Tibial artery (tissue), 4 donors: ENCODE measurements at regions not wholly inside any gene's neighbourhood (a gene's known extent, or its start where the extent isn't known, plus 50 kb on each side); places are given as distances from the start of the nearest gene placed in this dataset.

Experiments
- DNase-seq, 2 donors: peaks; one replicate each; pipeline ENCODE4 v3.0.0-alpha.2; 2019
- H3K27ac ChIP-seq, 2 donors: fragments of 200-600 bp; sonication (generic) in 1 of 2; 1 replicate in 1 of 2; 2 replicates in 1 of 2; pipeline ENCODE4 v1.5.1; 2018 to 2019; ENCODE audit warnings: mild to moderate bottlenecking in 1 of 2
- H3K27me3 ChIP-seq, 2 donors: fragments of 200-600 bp; sonication (generic) in 1 of 2; one replicate each; pipeline versions ENCODE4 v1.5.1 to v1.6.0; 2016 to 2019
- H3K36me3 ChIP-seq, 3 donors: fragments of 200-600 bp; sonication (generic) in 2 of 3; one replicate each; pipeline ENCODE4 v1.5.1; 2016 to 2019; ENCODE audit warnings: mild to moderate bottlenecking in 2 of 3
- H3K4me1 ChIP-seq, 4 donors: fragments of 200-600 bp; sonication (generic) in 2 of 4; 1 replicate in 3 of 4; 2 replicates in 1 of 4; pipeline ENCODE4 v1.5.1; 2016 to 2019
- H3K4me3 ChIP-seq, 2 donors: fragments of 200-600 bp; sonication (generic) in 1 of 2; 1 replicate in 1 of 2; 2 replicates in 1 of 2; pipeline ENCODE4 v1.5.1; 2018 to 2019; ENCODE audit warnings: mild to moderate bottlenecking in 2 of 2
- H3K9me3 ChIP-seq, 3 donors: fragments of 200-600 bp; sonication (generic) in 1 of 3; one replicate each; pipeline ENCODE4 v1.5.1; 2016 to 2019
- CTCF ChIP-seq, 2 experiments: fragments of 200-600 bp in 1 of 2; fragments of 450-650 bp in 1 of 2; IDR thresholded peaks; one replicate each; pipeline ENCODE4 v1.5.1; 2017 to 2019; ENCODE audit warnings: antibody characterized with exemption in 2 of 2, mild to moderate bottlenecking in 1 of 2, moderate library complexity in 1 of 2
- intact Hi-C: fragments of 100-400 bp; cut with DNase I; formaldehyde crosslinking; loops from one replicate; pipeline ENCODE4 v1.15.0; 2023; ENCODE audit warnings: low total_unique reads

- Histone ChIP-seq H3K9me3 (no peaks in the 10 kb centered on the region), H3K27me3 (no peaks in the 10 kb centered on the region), H3K4me3 (no peak overlapping the region), H3K4me1 (peaks cover 0 to 34% (median 15%) of the 10 kb centered on the region in 4 donors), H3K27ac (no peak overlapping the region), H3K36me3 (no peaks in the 10 kb centered on the region)
- no peak for DNase-seq
- no peak for TF ChIP-seq CTCF (IDR thresholded peaks at IDR 0.05)
- intact Hi-C loops, result no loop called here
These were observed 198.8 kb upstream of the S1PR3 start for GRCh38 chr9:88792502-88792901.

GRCh38 chr9:88794100-88794499 is 197.2 kb upstream of the S1PR3 start:
- Histone ChIP-seq H3K27ac (no peak overlapping the region), H3K27me3 (no peaks in the 10 kb centered on the region), H3K4me3 (no peak overlapping the region), H3K36me3 (no peaks in the 10 kb centered on the region), H3K4me1 (peaks cover 0 to 24% (median 13%) of the 10 kb centered on the region in 4 donors), H3K9me3 (no peaks in the 10 kb centered on the region)
- intact Hi-C loops, result no loop called here
- no peak for TF ChIP-seq CTCF (IDR thresholded peaks at IDR 0.05)
- DNase-seq, result no peak

GRCh38 chr9:88796947-88797346 is 194.3 kb upstream of the S1PR3 start:
- Histone ChIP-seq H3K4me1 (peaks cover 0 to 11% (median 4%) of the 10 kb centered on the region in 4 donors), H3K4me3 (no peak overlapping the region), H3K27ac (no peak overlapping the region), H3K9me3 (no peaks in the 10 kb centered on the region), H3K36me3 (no peaks in the 10 kb centered on the region), H3K27me3 (no peaks in the 10 kb centered on the region)
- no peak for TF ChIP-seq CTCF (IDR thresholded peaks at IDR 0.05)
- intact Hi-C loops, result no loop called here
- DNase-seq, result no peak

DNA sequence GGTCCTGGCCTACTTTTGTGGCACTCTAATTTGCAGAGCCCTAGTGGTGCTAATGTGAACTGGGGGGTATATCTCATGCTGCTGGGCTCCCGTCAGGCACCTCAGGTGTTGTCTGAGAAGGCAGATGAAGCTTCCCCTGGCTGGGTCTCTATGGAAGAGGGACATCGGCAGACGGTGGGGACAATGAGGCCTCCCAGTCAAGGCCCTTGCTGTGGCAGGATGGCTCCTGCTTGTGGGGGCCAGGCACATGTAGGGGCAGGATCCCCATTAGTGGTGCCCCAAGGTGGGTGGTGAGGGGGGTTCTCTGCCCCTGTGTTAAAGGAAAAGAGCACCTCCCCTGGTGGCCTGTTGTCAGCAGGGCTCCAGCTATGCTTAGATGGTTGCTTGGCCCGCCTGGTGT is 192.8 kb upstream of the S1PR3 start:
- peaks cover 0 to 11% (median 4%) of the 10 kb centered on the region in 4 donors for H3K4me1 ChIP-seq
- intact Hi-C loops, result no loop called here
- H3K27ac ChIP-seq, result no peak overlapping the region
- no peaks in the 10 kb centered on the region for H3K36me3 ChIP-seq
- H3K9me3 ChIP-seq, result no peaks in the 10 kb centered on the region
- no peak overlapping the region for H3K4me3 ChIP-seq
- no peak for TF ChIP-seq CTCF (IDR thresholded peaks at IDR 0.05)
- no peak for DNase-seq
- H3K27me3 ChIP-seq, result no peaks in the 10 kb centered on the region

- H3K36me3 ChIP-seq, result no peaks in the 10 kb centered on the region
- H3K4me1 ChIP-seq, result peaks cover 0 to 10% (median 1%) of the 10 kb centered on the region in 4 donors
- no peak for DNase-seq
- H3K27me3 ChIP-seq, result no peaks in the 10 kb centered on the region
- TF ChIP-seq CTCF (IDR thresholded peaks at IDR 0.05), result no peak
- H3K9me3 ChIP-seq, result no peaks in the 10 kb centered on the region
- H3K4me3 ChIP-seq, result no peak overlapping the region
- intact Hi-C loops, result no loop called here
- H3K27ac ChIP-seq, result no peak overlapping the region
These were observed 191.5 kb upstream of the S1PR3 start for GRCh38 chr9:88799541-88800328.
